GM12891 (cell line): ENCODE measurements at regions not wholly inside any gene's neighbourhood (a gene's known extent, or its start where the extent isn't known, plus 50 kb on each side); places are given as distances from the start of the nearest gene placed in this dataset.

Source experiments
- DNase-seq: peaks from one replicate; pipeline ENCODE4 v3.0.0; 2011; ENCODE audit warnings: low spot score; ENCODE audit not compliant: insufficient read length
- FAIRE-seq: peaks from 2 replicates; lab custom pipeline; 2011; peaks lifted over from hg19 to GRCh38; lab: Jason Lieb, UNC
- PAX5 ChIP-seq: IDR thresholded peaks from 2 replicates; pipeline ENCODE4 v1.6.1; 2011; ENCODE audit warnings: low read length, moderate library complexity, mild to moderate bottlenecking; ENCODE audit not compliant: insufficient read depth, severe bottlenecking
- POLR2A ChIP-seq: IDR thresholded peaks from 2 replicates; pipeline ENCODE4 v1.6.1; 2011; ENCODE audit warnings: low read depth, low read length, control low read depth
- POLR2AphosphoS5 ChIP-seq: IDR thresholded peaks from 2 replicates; pipeline ENCODE4 v1.6.1; 2011; ENCODE audit warnings: low read depth, low read length, control low read depth
- POU2F2 ChIP-seq: IDR thresholded peaks from 2 replicates; pipeline ENCODE4 v1.6.1; 2011; ENCODE audit warnings: low read depth, mild to moderate bottlenecking, control low read depth, low read length, moderate library complexity
- SPI1 ChIP-seq: IDR thresholded peaks from 2 replicates; pipeline ENCODE4 v1.6.1; 2011; ENCODE audit warnings: low read depth, low read length, control low read depth
- TAF1 ChIP-seq: IDR thresholded peaks from 2 replicates; pipeline ENCODE4 v1.6.1; 2011; ENCODE audit warnings: low read depth, low read length, control low read depth

DNA sequence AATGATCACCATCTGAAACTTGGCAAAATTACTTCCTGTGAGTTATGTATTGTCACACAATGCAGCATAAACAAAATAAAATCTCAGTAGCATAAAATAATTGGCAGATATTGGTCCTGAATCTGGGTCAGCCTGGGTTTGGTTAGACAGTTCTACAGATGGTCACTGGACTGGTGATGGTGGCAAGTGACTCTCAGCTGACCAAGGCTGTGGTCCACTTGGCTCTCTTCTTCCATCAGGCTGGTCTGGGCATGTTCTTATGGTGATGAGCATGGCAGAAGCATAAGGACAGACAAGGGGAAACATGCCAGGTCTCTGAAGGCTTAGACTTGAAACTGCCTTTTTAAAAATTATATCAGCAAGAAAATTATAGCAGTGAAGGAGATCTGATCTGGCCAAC, 1205.0 kb upstream of the EPHA6 start:
- no peak for DNase-seq
- FAIRE-seq, result no peak
- TF ChIP-seq TAF1 (no peak), SPI1 (no peak), POLR2AphosphoS5 (no peak), PAX5 (no peak), POLR2A (no peak), POU2F2 (no peak)

DNA sequence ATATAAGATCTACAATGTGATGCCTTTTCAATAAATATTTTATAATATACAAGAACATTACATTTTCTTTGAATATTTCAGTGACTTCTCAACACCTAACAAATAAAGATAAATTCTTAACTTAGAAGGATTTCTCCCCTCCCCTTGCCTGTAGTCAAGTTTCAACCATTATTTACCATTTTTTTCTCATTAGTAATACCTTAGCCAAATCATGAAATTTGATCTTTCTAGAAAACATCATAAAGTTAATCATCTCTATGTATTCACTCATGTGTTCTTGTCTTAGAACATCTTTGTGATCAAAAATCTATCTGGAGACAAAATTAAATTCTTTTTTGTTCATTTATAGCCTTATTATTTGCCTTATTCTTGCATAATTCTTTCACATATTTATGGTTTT, 1201.8 kb upstream of the EPHA6 start:
- TF ChIP-seq POLR2AphosphoS5 (no peak), PAX5 (no peak), POU2F2 (no peak), POLR2A (no peak), TAF1 (no peak), SPI1 (no peak)
- DNase-seq, result no peak
- FAIRE-seq, result no peak

DNA sequence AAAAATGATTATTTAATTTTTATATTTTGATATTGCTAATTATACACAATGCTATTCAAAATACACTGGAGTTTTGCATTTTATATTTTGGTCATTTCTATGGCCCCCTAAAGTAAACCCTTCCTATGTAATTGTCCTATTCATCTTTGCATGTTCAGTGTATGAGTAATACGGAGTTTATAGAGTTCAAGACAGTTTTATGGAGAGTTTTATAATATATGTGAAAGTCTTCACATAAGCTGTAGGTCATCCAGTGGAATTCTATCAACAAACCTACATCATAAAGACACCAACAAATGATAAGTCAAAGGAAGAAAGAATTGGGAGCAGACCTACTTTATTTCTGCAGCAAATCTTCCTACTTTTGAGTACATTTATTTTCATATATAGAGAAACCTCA, 1200.4 kb upstream of the EPHA6 start:
- DNase-seq (no peak), FAIRE-seq (no peak)
- no peak for TF ChIP-seq SPI1
- TF ChIP-seq POLR2AphosphoS5, result no peak

DNA sequence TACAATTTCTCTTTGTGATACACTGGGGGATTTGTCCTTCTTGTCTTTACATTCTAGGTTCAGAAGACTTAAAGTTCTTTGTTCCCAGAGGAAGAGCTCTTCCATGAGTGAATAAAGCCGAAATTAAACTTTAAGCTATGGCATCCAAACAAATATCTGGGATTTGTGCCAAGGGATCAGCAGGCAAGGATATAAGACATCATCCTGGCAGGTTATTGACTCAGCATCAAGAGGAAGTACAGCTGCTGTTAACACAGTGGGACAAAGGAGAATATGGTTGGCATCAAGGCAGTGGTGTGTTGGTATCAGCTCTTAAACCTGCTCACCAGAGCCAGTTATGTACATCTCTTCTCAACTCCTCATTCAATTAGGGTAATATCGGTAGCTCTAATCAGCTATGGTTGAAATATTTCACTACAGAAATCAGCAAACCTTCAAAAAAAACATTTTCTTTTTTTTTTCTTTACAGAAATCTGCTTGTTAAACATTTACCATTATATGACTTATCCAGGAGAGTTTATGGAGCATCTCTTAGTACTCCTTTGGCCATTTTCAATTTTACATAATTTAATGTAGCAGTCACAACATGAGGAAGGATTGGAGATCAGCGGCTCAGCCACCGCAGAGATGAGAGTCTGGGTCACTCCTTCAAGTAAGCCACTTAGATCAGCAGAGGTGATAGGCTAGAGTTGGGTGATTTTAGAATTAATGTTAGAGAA, 1198.6 kb upstream of the EPHA6 start:
- FAIRE-seq, result no peak

DNA sequence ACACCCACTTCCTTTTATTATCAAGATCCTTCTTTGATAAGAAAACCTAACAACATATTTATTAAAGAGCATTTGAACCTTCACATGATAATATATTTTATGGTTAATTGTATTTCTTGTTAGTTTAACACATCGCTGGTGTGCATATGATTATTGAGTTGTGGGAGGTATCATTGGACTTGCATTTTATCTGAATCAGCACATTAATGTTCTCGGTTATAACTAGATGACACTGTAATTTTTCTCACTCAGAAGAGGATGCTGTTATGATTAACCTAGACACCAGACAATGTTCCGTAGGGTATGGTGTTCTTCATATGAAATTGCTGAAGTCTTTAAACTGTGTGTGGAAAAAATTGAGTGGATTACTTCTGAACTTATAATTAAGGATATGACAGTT, 1188.3 kb upstream of the EPHA6 start:
- FAIRE-seq, result no peak
- no peak for TF ChIP-seq POLR2AphosphoS5
- TF ChIP-seq PAX5, result no peak
- TF ChIP-seq POLR2A, result no peak
- no peak for TF ChIP-seq SPI1
- no peak for TF ChIP-seq TAF1
- TF ChIP-seq POU2F2, result no peak
- no peak for DNase-seq

More for the DNA sequence above, 1198.6 kb upstream of the EPHA6 start:
- no peak for DNase-seq
- no peak for TF ChIP-seq SPI1
- TF ChIP-seq PAX5, result no peak
- TF ChIP-seq POU2F2, result no peak
- TF ChIP-seq TAF1, result no peak
- TF ChIP-seq POLR2A, result no peak
- no peak for TF ChIP-seq POLR2AphosphoS5

DNA sequence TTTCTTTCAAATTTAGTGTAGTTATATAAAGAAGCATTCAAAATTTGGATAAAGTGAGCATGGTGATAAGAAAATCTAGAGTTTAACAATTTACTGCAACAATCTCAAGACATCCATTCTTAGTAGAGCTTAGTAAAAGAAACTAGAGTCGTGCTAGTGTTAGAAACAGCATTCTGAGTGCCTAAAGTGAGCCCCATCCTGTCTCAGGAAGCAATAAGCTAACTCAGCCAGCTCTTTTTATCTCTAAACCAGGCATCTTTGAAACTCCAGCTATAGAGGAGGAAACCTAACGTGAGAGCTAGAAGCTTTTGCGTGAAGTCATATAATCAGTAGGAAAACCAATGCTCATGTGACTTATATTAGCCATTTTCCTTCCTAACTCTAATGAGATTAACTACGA, 1187.1 kb upstream of the EPHA6 start:
- TF ChIP-seq PAX5 (no peak), POLR2A (no peak), POU2F2 (no peak), POLR2AphosphoS5 (no peak), SPI1 (no peak), TAF1 (no peak)
- FAIRE-seq (no peak), DNase-seq (no peak)

DNA sequence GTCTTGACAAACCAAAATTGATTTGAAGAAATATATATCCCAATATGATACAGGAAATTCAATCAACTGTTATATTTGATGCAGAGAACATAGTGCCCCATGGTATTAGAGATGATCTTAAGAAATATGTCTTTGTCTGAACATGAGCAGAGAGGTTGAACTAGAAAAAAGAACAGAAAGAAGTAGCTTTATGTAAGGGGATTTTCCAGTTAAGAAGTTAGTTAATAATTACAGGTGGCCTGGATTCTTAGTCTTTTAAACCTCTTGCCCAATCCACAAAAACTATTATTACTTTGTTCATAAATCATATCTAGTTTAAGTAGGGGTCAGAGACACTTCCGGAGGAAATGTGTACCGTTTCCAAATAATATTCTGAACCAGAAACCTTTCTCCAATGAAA, 1186.7 kb upstream of the EPHA6 start:
- FAIRE-seq, result no peak
- TF ChIP-seq POLR2A (no peak), PAX5 (no peak), SPI1 (no peak), POU2F2 (no peak), POLR2AphosphoS5 (no peak), TAF1 (no peak)

DNA sequence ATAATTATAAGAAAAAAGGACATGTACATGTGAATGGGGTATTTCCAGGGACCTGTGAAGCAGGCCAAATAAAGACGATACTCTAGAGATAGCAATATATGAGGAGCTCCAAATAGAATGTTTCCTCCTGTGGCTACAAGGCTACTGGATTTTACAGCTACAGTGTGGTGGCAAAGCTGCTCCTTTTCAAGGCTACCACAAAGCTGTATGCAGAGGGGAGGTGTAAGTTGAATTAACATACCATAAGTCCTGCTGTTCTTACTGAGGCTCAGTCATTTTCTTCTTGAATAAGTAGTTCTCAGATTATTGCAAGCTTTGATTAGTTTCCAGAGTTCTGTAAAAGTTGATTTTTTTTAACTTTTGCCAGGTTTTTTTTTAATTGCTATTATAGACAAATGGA, 1184.6 kb upstream of the EPHA6 start:
- DNase-seq (no peak), FAIRE-seq (no peak)
- no peak for TF ChIP-seq POU2F2
- TF ChIP-seq PAX5, result no peak
- no peak for TF ChIP-seq TAF1
- TF ChIP-seq POLR2A, result no peak
- no peak for TF ChIP-seq POLR2AphosphoS5

More for the DNA sequence above, 1186.7 kb upstream of the EPHA6 start:
- no peak for DNase-seq

DNA sequence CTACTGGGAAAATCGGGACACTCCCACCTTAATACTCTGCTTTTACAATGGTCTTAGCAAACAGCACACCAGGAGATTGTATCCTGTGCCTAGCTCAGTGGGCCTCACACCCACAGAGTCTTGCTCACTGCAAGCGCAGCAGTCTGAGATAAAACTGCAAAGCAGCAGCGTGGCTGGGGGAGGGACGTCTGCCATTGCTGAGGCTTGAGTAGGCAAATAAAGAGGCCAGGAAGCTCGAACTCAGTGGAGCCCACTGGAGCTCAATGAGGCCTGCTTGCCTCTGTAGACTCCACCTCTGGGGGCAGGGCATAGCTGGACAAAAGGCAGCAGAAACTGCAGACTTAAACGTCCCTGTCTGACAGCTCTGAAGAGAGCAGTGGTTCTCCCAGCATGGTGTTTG, 1169.1 kb upstream of the EPHA6 start:
- TF ChIP-seq PAX5, result no peak
- no peak for TF ChIP-seq POLR2AphosphoS5
- TF ChIP-seq POU2F2, result no peak
- TF ChIP-seq TAF1, result no peak
- TF ChIP-seq SPI1, result no peak
- no peak for TF ChIP-seq POLR2A
- DNase-seq (no peak), FAIRE-seq (no peak)
